HepG2 (cell line): ENCODE measurements at regions not wholly inside any gene's neighbourhood (a gene's known extent, or its start where the extent isn't known, plus 50 kb on each side); places are given as distances from the start of the nearest gene placed in this dataset.

Source experiments
- CCDC6 ChIP-seq: sonication (generic); formaldehyde crosslinking; IDR thresholded peaks from 2 replicates; pipeline ENCODE4 v1.8.1; 2022; ENCODE audit warnings: mild to moderate bottlenecking, missing genetic modification reagents, moderate library complexity
- E2F1 ChIP-seq: sonication (generic); formaldehyde crosslinking; IDR thresholded peaks from 2 replicates; pipeline ENCODE4 v1.5.0; 2020; ENCODE audit warnings: missing genetic modification reagents
- FOXP4 ChIP-seq: sonication (generic); formaldehyde crosslinking; IDR thresholded peaks from 2 replicates; pipeline ENCODE4 v1.4.0; 2020; ENCODE audit warnings: missing genetic modification reagents
- IRF2 ChIP-seq: IDR thresholded peaks from 2 replicates; pipeline ENCODE4 v1.6.1; 2018; ENCODE audit warnings: missing genetic modification reagents, missing compliant biosample characterization
- JARID2 ChIP-seq: sonication (generic); formaldehyde crosslinking; IDR thresholded peaks from 2 replicates; pipeline ENCODE4 v1.8.1; 2023; ENCODE audit warnings: missing genetic modification reagents, inconsistent platforms; ENCODE audit not compliant: insufficient replicate concordance
- PCBP1 ChIP-seq: fragments of 200-400 bp; formaldehyde crosslinking; IDR thresholded peaks from 2 replicates; pipeline ENCODE4 v1.6.1; 2017; ENCODE audit warnings: mild to moderate bottlenecking, low read depth, low read length, borderline replicate concordance
- RAD21 ChIP-seq: fragments of 450-650 bp; formaldehyde crosslinking; IDR thresholded peaks from 2 replicates; pipeline ENCODE4 v1.5.0; 2020; ENCODE audit warnings: mild to moderate bottlenecking
- RAD51 ChIP-seq: fragments of 450-650 bp; IDR thresholded peaks from 2 replicates; pipeline ENCODE4 v1.6.1; 2016; ENCODE audit warnings: borderline replicate concordance
- SIN3A ChIP-seq: IDR thresholded peaks from 2 replicates; pipeline ENCODE4 v1.6.1; 2011; ENCODE audit warnings: low read depth, mild to moderate bottlenecking, control low read depth, low read length, borderline replicate concordance
- STAG1 ChIP-seq: sonication (generic); formaldehyde crosslinking; IDR thresholded peaks from 2 replicates; pipeline ENCODE4 v1.4.0; 2020; ENCODE audit warnings: missing genetic modification reagents
- TRIM24 ChIP-seq: sonication (generic); formaldehyde crosslinking; IDR thresholded peaks from 2 replicates; pipeline ENCODE4 v1.8.0; 2022; ENCODE audit warnings: mild to moderate bottlenecking, missing genetic modification reagents
- WIZ ChIP-seq: sonication (generic); formaldehyde crosslinking; IDR thresholded peaks from 2 replicates; pipeline ENCODE4 v1.5.1; 2020; ENCODE audit warnings: mild to moderate bottlenecking, missing genetic modification reagents
- ZBTB20 ChIP-seq: sonication (generic); formaldehyde crosslinking; IDR thresholded peaks from 2 replicates; pipeline ENCODE4 v1.8.1; 2023; ENCODE audit warnings: missing genetic modification reagents, low read depth, mild to moderate bottlenecking, borderline replicate concordance
- ZBTB7B ChIP-seq: sonication (generic); formaldehyde crosslinking; IDR thresholded peaks from 2 replicates; pipeline ENCODE4 v1.4.0; 2020; ENCODE audit warnings: missing genetic modification reagents
- ZFP90 ChIP-seq: sonication (generic); formaldehyde crosslinking; IDR thresholded peaks from 2 replicates; pipeline ENCODE4 v1.8.0; 2022; ENCODE audit warnings: missing genetic modification reagents, mild to moderate bottlenecking, inconsistent platforms, borderline replicate concordance
- ZNF225 ChIP-seq: sonication (generic); formaldehyde crosslinking; IDR thresholded peaks from 2 replicates; pipeline ENCODE4 v1.4.0; 2020; ENCODE audit warnings: mild to moderate bottlenecking, missing genetic modification reagents
- TF ChIP-seq, protein P1 (sequence below): fragments of 450-650 bp; IDR thresholded peaks from 2 replicates; pipeline ENCODE4 v1.6.1; 2017; ENCODE audit warnings: mild to moderate bottlenecking
- TF ChIP-seq, protein P2 (sequence below): sonication (generic); formaldehyde crosslinking; IDR thresholded peaks from 2 replicates; pipeline ENCODE4 v1.5.1; 2020; ENCODE audit warnings: mild to moderate bottlenecking, missing genetic modification reagents, moderate library complexity
- TF ChIP-seq, protein P3 (sequence below): sonication (generic); formaldehyde crosslinking; conservative IDR thresholded peaks from 2 replicates; pipeline ENCODE4 v1.8.0; 2022; ENCODE audit warnings: low read depth, missing genetic modification reagents
- TF ChIP-seq, protein P4 (sequence below): sonication (generic); formaldehyde crosslinking; IDR thresholded peaks from 2 replicates; pipeline ENCODE4 v1.5.0; 2020; ENCODE audit warnings: mild to moderate bottlenecking, missing genetic modification reagents, moderate library complexity

GRCh38 chr14:56474419-56475022 is 105.1 kb upstream of the TMEM260 start (continued):
- no peak for TF ChIP-seq E2F1 (CRISPR knock-in tag)
- TF ChIP-seq, protein P1, sequence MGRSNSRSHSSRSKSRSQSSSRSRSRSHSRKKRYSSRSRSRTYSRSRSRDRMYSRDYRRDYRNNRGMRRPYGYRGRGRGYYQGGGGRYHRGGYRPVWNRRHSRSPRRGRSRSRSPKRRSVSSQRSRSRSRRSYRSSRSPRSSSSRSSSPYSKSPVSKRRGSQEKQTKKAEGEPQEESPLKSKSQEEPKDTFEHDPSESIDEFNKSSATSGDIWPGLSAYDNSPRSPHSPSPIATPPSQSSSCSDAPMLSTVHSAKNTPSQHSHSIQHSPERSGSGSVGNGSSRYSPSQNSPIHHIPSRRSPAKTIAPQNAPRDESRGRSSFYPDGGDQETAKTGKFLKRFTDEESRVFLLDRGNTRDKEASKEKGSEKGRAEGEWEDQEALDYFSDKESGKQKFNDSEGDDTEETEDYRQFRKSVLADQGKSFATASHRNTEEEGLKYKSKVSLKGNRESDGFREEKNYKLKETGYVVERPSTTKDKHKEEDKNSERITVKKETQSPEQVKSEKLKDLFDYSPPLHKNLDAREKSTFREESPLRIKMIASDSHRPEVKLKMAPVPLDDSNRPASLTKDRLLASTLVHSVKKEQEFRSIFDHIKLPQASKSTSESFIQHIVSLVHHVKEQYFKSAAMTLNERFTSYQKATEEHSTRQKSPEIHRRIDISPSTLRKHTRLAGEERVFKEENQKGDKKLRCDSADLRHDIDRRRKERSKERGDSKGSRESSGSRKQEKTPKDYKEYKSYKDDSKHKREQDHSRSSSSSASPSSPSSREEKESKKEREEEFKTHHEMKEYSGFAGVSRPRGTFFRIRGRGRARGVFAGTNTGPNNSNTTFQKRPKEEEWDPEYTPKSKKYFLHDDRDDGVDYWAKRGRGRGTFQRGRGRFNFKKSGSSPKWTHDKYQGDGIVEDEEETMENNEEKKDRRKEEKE, result no peak
- no peak for TF ChIP-seq ZNF225 (CRISPR knock-in tag)
- TF ChIP-seq, protein P2, sequence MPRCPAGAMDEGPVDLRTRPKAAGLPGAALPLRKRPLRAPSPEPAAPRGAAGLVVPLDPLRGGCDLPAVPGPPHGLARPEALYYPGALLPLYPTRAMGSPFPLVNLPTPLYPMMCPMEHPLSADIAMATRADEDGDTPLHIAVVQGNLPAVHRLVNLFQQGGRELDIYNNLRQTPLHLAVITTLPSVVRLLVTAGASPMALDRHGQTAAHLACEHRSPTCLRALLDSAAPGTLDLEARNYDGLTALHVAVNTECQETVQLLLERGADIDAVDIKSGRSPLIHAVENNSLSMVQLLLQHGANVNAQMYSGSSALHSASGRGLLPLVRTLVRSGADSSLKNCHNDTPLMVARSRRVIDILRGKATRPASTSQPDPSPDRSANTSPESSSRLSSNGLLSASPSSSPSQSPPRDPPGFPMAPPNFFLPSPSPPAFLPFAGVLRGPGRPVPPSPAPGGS (CRISPR knock-in tag), result no peak
- TF ChIP-seq, protein P3, sequence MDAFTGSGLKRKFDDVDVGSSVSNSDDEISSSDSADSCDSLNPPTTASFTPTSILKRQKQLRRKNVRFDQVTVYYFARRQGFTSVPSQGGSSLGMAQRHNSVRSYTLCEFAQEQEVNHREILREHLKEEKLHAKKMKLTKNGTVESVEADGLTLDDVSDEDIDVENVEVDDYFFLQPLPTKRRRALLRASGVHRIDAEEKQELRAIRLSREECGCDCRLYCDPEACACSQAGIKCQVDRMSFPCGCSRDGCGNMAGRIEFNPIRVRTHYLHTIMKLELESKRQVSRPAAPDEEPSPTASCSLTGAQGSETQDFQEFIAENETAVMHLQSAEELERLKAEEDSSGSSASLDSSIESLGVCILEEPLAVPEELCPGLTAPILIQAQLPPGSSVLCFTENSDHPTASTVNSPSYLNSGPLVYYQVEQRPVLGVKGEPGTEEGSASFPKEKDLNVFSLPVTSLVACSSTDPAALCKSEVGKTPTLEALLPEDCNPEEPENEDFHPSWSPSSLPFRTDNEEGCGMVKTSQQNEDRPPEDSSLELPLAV, result no peak
- TF ChIP-seq ZBTB7B (CRISPR knock-in tag), result no peak
- no peak for TF ChIP-seq PCBP1
- TF ChIP-seq WIZ (CRISPR knock-in tag), result no peak
- TF ChIP-seq CCDC6 (CRISPR knock-in tag), result no peak
- TF ChIP-seq ZFP90, result no peak
- no peak for TF ChIP-seq JARID2 (CRISPR knock-in tag)
- TF ChIP-seq IRF2 (CRISPR knock-in tag), result no peak
- TF ChIP-seq STAG1 (CRISPR knock-in tag), result peak; percentile 77
- TF ChIP-seq FOXP4, result no peak
- TF ChIP-seq ZBTB20 (CRISPR knock-in tag), result no peak
- no peak for TF ChIP-seq SIN3A
- peak; percentile 36; the same call in 1 of the 2 replicates for TF ChIP-seq RAD21 (CRISPR knock-in tag)
- TF ChIP-seq RAD51, result no peak
- no peak for TF ChIP-seq TRIM24 (CRISPR knock-in tag)
- TF ChIP-seq, protein P4, sequence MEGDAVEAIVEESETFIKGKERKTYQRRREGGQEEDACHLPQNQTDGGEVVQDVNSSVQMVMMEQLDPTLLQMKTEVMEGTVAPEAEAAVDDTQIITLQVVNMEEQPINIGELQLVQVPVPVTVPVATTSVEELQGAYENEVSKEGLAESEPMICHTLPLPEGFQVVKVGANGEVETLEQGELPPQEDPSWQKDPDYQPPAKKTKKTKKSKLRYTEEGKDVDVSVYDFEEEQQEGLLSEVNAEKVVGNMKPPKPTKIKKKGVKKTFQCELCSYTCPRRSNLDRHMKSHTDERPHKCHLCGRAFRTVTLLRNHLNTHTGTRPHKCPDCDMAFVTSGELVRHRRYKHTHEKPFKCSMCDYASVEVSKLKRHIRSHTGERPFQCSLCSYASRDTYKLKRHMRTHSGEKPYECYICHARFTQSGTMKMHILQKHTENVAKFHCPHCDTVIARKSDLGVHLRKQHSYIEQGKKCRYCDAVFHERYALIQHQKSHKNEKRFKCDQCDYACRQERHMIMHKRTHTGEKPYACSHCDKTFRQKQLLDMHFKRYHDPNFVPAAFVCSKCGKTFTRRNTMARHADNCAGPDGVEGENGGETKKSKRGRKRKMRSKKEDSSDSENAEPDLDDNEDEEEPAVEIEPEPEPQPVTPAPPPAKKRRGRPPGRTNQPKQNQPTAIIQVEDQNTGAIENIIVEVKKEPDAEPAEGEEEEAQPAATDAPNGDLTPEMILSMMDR, result peak; percentile 78
